GM20000 (cell line): ENCODE measurements at regions not wholly inside any gene's neighbourhood (a gene's known extent, or its start where the extent isn't known, plus 50 kb on each side); places are given as distances from the start of the nearest gene placed in this dataset.

Experiments
- DNase-seq: peaks from one replicate; pipeline ENCODE4 v3.0.0; 2012; ENCODE audit warnings: low spot score
- TF ChIP-seq, protein P1 (sequence below): IDR thresholded peaks from 2 replicates; pipeline ENCODE4 v1.5.1; 2012; ENCODE audit warnings: mild to moderate bottlenecking, control low read depth; ENCODE audit errors: extremely low read depth, missing control alignments

DNA sequence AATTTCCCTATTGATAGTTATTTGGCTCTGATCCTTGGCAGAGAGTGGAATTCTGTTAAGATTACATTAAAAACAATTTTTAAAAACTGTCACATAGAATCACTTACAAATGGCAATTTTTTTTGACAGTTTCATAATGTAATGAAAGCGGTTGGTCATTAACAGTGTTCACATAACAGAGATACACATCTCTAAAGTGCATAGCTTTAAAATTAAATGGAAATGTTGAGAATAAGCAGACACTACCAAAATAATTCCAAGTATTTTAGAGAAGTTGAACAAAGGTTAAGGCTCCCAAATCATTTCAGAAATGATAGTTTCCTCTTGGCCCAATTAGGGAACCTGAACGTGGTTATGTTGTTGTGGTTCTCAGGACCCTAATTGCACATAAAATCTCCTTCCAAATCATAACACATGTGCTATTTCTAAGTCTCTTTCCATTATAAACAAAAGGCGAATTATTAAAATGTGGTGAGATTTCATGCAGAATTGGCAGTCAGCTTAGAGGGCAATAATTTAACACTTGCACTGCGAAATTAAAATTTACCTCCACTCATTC lies 528.9 kb upstream of the FZD8 start:
- TF ChIP-seq, protein P1, sequence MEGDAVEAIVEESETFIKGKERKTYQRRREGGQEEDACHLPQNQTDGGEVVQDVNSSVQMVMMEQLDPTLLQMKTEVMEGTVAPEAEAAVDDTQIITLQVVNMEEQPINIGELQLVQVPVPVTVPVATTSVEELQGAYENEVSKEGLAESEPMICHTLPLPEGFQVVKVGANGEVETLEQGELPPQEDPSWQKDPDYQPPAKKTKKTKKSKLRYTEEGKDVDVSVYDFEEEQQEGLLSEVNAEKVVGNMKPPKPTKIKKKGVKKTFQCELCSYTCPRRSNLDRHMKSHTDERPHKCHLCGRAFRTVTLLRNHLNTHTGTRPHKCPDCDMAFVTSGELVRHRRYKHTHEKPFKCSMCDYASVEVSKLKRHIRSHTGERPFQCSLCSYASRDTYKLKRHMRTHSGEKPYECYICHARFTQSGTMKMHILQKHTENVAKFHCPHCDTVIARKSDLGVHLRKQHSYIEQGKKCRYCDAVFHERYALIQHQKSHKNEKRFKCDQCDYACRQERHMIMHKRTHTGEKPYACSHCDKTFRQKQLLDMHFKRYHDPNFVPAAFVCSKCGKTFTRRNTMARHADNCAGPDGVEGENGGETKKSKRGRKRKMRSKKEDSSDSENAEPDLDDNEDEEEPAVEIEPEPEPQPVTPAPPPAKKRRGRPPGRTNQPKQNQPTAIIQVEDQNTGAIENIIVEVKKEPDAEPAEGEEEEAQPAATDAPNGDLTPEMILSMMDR = no peak
- DNase-seq = no peak

DNA sequence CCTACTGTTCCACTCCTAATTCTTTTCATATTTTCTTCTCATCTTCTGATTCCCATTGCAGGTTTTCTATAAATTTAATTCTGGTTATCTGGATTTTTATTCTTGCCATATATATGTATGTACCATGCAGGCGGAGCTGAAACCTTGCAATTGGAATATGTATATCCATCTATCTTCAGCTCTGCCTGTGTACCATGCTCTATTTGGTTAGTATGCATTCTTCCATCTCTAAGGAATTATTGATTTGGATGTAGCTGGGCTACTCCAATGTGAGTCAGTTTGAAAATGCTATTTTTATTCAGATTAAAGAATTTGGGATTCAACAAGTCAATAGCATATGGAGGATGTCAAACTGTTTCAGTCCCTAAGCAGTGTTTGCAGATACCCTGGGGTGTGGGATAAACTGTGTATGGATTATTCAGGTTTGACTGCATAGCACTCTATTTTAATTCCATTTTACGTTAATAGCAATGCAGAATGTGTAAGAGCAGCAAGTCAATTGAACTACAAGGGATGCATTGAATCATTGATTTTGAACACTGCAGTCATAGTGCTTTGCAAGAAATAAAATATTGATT lies 528.1 kb upstream of the FZD8 start:
- DNase-seq = no peak
- TF ChIP-seq, protein P1 = no peak

DNA sequence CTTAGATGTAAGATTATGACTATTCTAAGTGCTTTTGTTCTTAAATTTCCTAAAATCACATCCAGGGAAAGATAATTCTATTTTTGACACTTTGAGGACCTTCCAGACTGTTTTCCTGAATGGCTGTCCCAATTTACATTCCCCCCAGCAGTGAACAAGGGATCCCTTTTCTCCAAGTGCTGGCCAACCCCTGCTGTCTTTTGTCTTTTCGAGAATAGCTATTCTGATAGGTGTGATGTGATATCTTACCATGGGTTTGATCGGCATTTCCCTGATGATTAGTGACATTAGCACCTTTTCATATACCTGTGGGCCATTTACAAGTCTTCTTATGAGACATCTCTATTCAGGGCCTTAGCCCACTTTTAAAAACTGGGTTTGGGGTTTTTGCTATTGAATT lies 526.7 kb upstream of the FZD8 start:
- DNase-seq = no peak
- TF ChIP-seq, protein P1 = no peak

DNA sequence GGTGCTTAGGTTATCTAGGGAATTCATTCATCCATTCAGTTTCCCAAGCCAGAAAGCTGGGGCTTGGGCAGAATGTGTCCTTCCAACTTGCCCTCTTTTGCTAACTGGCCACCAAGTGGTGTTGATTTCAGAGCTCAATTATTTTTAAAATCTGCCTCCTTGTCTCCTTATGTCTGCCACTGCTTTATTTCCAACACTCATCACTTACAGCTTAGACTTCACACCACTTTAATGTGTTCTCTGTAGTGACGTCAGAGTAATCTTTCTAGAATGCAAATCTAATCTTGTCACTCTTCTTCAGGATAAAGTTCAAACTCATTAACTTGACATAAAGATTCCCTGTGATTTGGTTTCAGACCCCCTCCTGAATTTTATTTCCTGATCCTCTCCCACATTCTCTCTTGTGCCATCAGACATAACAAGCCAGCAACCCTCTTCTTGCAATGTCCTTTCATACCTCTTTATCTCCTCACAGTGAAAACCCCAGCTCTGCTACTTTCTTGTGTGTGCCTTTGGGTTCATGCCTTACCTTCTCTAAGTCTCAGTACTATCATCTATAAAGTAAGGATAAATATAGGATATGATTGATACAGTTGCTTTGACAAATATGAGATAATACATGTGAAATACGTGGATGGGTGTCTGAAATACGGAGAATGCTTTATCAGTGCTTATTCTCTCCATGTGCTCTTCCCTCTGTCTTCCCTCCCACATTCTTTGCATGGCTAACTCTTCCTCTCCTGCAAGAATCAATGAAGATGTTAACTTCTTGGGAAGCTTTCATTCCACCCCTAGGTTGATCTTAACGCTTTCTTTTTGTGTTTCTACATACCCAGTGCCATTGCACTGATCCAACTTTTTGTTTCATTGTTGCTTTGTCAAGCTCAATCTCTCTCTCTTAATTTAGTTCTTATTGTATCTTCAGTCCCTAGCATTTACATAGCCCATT lies 522.7 kb upstream of the FZD8 start:
- TF ChIP-seq, protein P1 = no peak
- no peak for DNase-seq

DNA sequence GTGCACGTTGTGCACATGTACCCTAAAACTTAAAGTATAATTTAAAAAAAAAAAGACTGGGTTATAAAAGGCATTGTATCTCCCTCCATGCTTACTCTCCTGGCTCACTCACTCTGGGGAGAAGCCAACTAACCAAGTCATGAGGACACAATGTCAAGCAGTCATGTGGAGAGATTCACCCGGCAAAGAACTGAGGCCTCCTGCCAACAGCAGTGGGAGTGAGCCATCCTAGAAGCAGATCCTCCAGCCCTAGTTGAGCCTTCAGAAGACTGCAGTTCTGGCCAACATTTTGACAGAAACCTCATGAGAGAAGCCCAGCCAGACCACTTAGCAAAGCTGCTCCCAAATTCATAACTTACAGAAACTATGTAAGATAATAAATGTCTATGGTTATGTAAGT lies 521.7 kb upstream of the FZD8 start:
- no peak for DNase-seq

DNA sequence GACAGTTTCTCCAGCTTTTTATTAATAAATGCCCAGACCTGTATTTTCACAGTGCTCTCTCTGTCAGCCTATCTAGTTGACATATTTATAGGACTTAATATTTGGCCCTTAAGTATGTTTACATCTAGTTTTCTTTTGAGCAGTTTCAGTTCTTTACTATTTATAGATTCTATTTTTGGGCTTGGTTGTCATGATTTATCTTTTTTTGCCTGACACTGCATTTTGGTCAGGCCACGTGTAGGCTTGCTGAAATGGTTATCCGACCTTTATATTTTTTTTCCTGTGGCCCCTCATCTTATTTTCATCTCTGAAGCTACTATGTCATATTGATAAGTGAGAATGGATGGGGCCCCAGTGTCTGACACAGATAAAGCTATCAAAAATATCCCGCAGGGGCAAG lies 515.4 kb upstream of the FZD8 start:
- DNase-seq = no peak
- TF ChIP-seq, protein P1 = no peak

More for the DNA sequence above, 521.7 kb upstream of the FZD8 start:
- TF ChIP-seq, protein P1 = no peak

DNA sequence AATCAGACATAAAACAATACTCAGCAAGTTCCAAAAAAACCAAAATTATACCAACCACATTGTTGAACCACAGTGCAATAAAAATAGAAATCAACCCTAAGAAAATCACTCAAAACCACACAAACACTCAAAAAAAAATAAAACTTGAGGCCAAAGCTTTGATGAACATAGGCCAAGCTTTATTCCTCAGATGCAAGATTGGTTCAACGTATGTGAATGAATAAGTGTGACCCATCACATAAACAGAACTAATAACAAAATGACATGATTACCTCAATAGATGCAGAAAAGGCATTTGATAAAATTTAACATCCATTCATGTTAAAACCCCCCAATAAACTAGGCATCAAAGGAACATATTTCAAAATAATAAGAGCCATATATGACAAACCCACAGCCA lies 506.1 kb upstream of the FZD8 start:
- no peak for DNase-seq
- TF ChIP-seq, protein P1 = no peak
